ENCODE measurements at regions not wholly inside any gene's neighbourhood (a gene's known extent, or its start where the extent isn't known, plus 50 kb on each side); places are given as distances from the start of the nearest gene placed in this dataset.

DNA sequence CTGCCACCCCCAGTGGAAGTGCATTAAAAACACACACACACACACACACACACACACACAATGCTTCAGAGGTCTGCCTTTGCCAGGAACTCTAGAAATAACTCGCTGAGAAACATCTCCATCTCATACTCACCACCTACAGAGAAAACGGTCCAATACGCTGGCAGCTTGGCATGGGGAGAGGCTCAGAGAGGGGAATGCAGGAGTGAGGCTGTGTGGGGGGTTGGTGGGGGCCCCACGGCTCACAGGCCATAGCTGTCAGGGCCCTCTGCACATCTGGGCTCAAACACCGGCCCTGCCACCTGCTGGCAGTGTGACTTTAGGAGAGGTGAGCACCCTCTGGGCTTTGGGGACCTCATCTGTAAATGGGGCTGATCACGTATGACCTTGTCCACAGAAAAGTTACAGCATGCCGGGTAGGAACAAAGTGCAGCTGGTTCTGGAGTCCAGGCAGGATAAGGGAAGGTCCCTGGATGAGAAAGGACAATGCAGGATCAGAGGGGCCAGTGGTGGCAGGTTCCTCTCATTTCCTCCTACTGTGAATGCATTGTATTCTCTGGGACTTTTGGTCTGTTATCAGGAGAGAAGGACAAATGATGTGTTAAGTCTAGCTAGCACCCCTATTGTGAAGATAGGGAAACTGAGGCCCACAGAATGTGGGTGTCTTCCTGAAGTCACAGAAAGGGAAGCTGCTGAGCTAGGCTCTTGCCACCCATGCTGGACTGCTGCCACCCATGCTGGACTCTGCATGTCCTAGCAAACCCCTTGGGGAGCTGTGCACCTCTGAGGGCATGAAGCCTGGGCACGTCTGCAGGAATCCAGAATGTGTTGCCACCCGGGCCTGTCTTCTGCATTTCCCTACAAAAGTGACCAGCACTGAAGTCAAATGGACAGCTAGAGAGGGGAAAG is 404.6 kb downstream of the RPS24 start:
- Histone ChIP-seq H3K27me3 (ENCODE audit: insufficient read depth) (no peaks in the 10 kb centered on the region), H3K4me3 (ENCODE audit: low read depth in 2 of 2, low read length in 1 of 2) (no peak overlapping the region), H3K4me2 (no peak overlapping the region), H3K27ac (ENCODE audit: low read depth in 2 of 2, low read length in 1 of 2) (peak overlapping the region in 1 of 2 experiments; percentile 99; a peak in 1 of 4 replicates), H4K20me1 (ENCODE audit: insufficient read depth) (no peaks in the 10 kb centered on the region), H3K79me2 (ENCODE audit: insufficient read depth) (no peaks in the 10 kb centered on the region), H3K36me3 (replicated peaks in 1 of 2; ENCODE audit: control insufficient read depth in 1 of 2, insufficient read depth in 2 of 2, low read length in 1 of 2) (no peaks in the 10 kb centered on the region), H3K9me3 (no peaks in the 10 kb centered on the region), H2AFZ (ENCODE audit: low read depth) (no peak overlapping the region), H3K4me1 (ENCODE audit: control insufficient read depth in 1 of 2, insufficient read depth in 2 of 2, low read depth in 1 of 2, low read length in 1 of 2) (peaks cover 0 to 78% of the 10 kb centered on the region in 2 experiments; a peak in 2 of 4 replicates), H3F3A (replicated peaks; ENCODE audit: insufficient read depth) (no peaks in the 10 kb centered on the region), H3K9ac (no peak overlapping the region), H3K9me2 (no peaks in the 10 kb centered on the region)
- DNase-seq, result no peak
- ChIA-PET CTCF (interaction anchor here (0.7 to 2.3 kb wide), 16 partner anchors 10 to 758 kb away, joined by 3 to 9 read pairs (median 3); no protein-coding TSS in a partner anchor), POLR2A (no interaction called here)
- 75% methylated on average over 9 of the region's 9 CpGs for WGBS (ENCODE audit: low lambda C conversion rate)
- TF ChIP-seq MAX (IDR thresholded peaks at IDR 0.05; ENCODE audit: low read depth) (no peak), FOSL2 (IDR thresholded peaks at IDR 0.05; ENCODE audit: borderline replicate concordance, low read depth) (no peak), GABPA (IDR thresholded peaks at IDR 0.05; ENCODE audit: low read depth) (no peak), MXI1 (IDR thresholded peaks at IDR 0.05; ENCODE audit: low read depth, low read length) (no peak), RAD21 (IDR thresholded peaks at IDR 0.05; ENCODE audit: low read length) (peak; percentile 48), SMC3 (IDR thresholded peaks at IDR 0.05; ENCODE audit: low read depth, low read length) (peak; percentile 15; the same call in 1 of the 2 replicates), CHD2 (IDR thresholded peaks at IDR 0.05; ENCODE audit: low read length, partially characterized antibody) (no peak)

GRCh38 chr10:78438907-78439809 is 405.5 kb downstream of the RPS24 start:
- no peaks in the 10 kb centered on the region for H3K79me2 ChIP-seq (ENCODE audit: insufficient read depth)
- H3K4me2 ChIP-seq, result no peak overlapping the region
- H3K4me3 ChIP-seq (ENCODE audit: low read depth in 2 of 2, low read length in 1 of 2), result no peak overlapping the region
- no peak overlapping the region for H3K9ac ChIP-seq
- no peaks in the 10 kb centered on the region for H3F3A ChIP-seq (replicated peaks; ENCODE audit: insufficient read depth)
- H3K27ac ChIP-seq (ENCODE audit: low read depth in 2 of 2, low read length in 1 of 2), result peak overlapping the region in 1 of 2 experiments; percentile 99; a peak in 2 of 4 replicates
- H4K20me1 ChIP-seq (ENCODE audit: insufficient read depth), result no peaks in the 10 kb centered on the region
- no peaks in the 10 kb centered on the region for H3K36me3 ChIP-seq (replicated peaks in 1 of 2; ENCODE audit: control insufficient read depth in 1 of 2, insufficient read depth in 2 of 2, low read length in 1 of 2)
- no peak for DNase-seq
- no peaks in the 10 kb centered on the region for H3K9me3 ChIP-seq
- H3K27me3 ChIP-seq (ENCODE audit: insufficient read depth), result no peaks in the 10 kb centered on the region
- H3K9me2 ChIP-seq, result no peaks in the 10 kb centered on the region
- H2AFZ ChIP-seq (ENCODE audit: low read depth), result no peak overlapping the region
- 85% methylated on average over 10 of the region's 12 CpGs for WGBS (ENCODE audit: low lambda C conversion rate)
- ChIA-PET POLR2A (no interaction called here), CTCF (interaction anchor here (0.7 to 2.0 kb wide), 11 partner anchors 9 to 757 kb away, joined by 3 to 9 read pairs (median 3); no protein-coding TSS in a partner anchor)
- TF ChIP-seq, protein P1, sequence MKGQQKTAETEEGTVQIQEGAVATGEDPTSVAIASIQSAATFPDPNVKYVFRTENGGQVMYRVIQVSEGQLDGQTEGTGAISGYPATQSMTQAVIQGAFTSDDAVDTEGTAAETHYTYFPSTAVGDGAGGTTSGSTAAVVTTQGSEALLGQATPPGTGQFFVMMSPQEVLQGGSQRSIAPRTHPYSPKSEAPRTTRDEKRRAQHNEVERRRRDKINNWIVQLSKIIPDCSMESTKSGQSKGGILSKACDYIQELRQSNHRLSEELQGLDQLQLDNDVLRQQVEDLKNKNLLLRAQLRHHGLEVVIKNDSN (IDR thresholded peaks at IDR 0.05; ENCODE audit: borderline replicate concordance, low read depth), result no peak
- TF ChIP-seq FOSL2 (IDR thresholded peaks at IDR 0.05; ENCODE audit: borderline replicate concordance, low read depth), result no peak
- no peak for TF ChIP-seq POLR2AphosphoS5 (IDR thresholded peaks at IDR 0.05; ENCODE audit: low read depth, low read length)
- TF ChIP-seq MEF2A (IDR thresholded peaks at IDR 0.05; ENCODE audit: borderline replicate concordance, low read depth), result no peak
- TF ChIP-seq RCOR1 (IDR thresholded peaks at IDR 0.05; ENCODE audit: low read length), result no peak
- TF ChIP-seq SMC3 (IDR thresholded peaks at IDR 0.05; ENCODE audit: low read depth, low read length), result no peak
- no peak for TF ChIP-seq YY1 (IDR thresholded peaks at IDR 0.05; ENCODE audit: low read depth)
- TF ChIP-seq EP300 (IDR thresholded peaks at IDR 0.05; ENCODE audit: borderline replicate concordance in 1 of 2, low read depth in 1 of 2, low read length in 1 of 2), result no peak
- TF ChIP-seq RFX5 (IDR thresholded peaks at IDR 0.05; ENCODE audit: low read length), result no peak
- TF ChIP-seq GATA2 (CRISPR knock-in tag; IDR thresholded peaks at IDR 0.05), result no peak
- TF ChIP-seq IRF3 (IDR thresholded peaks at IDR 0.05; ENCODE audit: low read depth, low read length), result no peak
- TF ChIP-seq CHD2 (IDR thresholded peaks at IDR 0.05; ENCODE audit: low read length, partially characterized antibody), result no peak
- TF ChIP-seq, protein P2, sequence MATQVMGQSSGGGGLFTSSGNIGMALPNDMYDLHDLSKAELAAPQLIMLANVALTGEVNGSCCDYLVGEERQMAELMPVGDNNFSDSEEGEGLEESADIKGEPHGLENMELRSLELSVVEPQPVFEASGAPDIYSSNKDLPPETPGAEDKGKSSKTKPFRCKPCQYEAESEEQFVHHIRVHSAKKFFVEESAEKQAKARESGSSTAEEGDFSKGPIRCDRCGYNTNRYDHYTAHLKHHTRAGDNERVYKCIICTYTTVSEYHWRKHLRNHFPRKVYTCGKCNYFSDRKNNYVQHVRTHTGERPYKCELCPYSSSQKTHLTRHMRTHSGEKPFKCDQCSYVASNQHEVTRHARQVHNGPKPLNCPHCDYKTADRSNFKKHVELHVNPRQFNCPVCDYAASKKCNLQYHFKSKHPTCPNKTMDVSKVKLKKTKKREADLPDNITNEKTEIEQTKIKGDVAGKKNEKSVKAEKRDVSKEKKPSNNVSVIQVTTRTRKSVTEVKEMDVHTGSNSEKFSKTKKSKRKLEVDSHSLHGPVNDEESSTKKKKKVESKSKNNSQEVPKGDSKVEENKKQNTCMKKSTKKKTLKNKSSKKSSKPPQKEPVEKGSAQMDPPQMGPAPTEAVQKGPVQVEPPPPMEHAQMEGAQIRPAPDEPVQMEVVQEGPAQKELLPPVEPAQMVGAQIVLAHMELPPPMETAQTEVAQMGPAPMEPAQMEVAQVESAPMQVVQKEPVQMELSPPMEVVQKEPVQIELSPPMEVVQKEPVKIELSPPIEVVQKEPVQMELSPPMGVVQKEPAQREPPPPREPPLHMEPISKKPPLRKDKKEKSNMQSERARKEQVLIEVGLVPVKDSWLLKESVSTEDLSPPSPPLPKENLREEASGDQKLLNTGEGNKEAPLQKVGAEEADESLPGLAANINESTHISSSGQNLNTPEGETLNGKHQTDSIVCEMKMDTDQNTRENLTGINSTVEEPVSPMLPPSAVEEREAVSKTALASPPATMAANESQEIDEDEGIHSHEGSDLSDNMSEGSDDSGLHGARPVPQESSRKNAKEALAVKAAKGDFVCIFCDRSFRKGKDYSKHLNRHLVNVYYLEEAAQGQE (IDR thresholded peaks at IDR 0.05; ENCODE audit: low read depth, low read length), result no peak
- TF ChIP-seq MAX (IDR thresholded peaks at IDR 0.05; ENCODE audit: low read depth), result no peak
- peaks cover 0 to 77% of the 10 kb centered on the region in 2 experiments; a peak in 2 of 4 replicates for H3K4me1 ChIP-seq (ENCODE audit: control insufficient read depth in 1 of 2, insufficient read depth in 2 of 2, low read depth in 1 of 2, low read length in 1 of 2)
